ENCODE measurements at regions not wholly inside any gene's neighbourhood (a gene's known extent, or its start where the extent isn't known, plus 50 kb on each side); places are given as distances from the start of the nearest gene placed in this dataset.

GRCh38 chr14:82138431-82138830, 604.8 kb upstream of the SEL1L start:
- DNase-seq (ENCODE audit: low read depth): no peak

- no peak for DNase-seq (ENCODE audit: low read depth)
Measured at GRCh38 chr14:82146846-82147245, 613.2 kb upstream of the SEL1L start.

GRCh38 chr14:82153689-82154088, 620.0 kb upstream of the SEL1L start:
- no peak for DNase-seq (ENCODE audit: low read depth)

GRCh38 chr14:82159624-82160023, 626.0 kb upstream of the SEL1L start:
- no peak for DNase-seq (ENCODE audit: low read depth)

- no peak for DNase-seq (ENCODE audit: low read depth)
Measured at GRCh38 chr14:82180139-82180538, 646.5 kb upstream of the SEL1L start.

- no peak for DNase-seq (ENCODE audit: low read depth)
Measured at GRCh38 chr14:82182646-82183045, 649.0 kb upstream of the SEL1L start.

GRCh38 chr14:82190742-82191141, 657.1 kb upstream of the SEL1L start:
- DNase-seq (ENCODE audit: low read depth): no peak

- no peak for DNase-seq (ENCODE audit: low read depth)
Measured at GRCh38 chr14:82192387-82192786, 658.7 kb upstream of the SEL1L start.

- no peak for DNase-seq (ENCODE audit: low read depth)
Measured at GRCh38 chr14:82223276-82223675, 689.6 kb upstream of the SEL1L start.

- no peak for DNase-seq (ENCODE audit: low read depth)
Measured at GRCh38 chr14:82224610-82225009, 691.0 kb upstream of the SEL1L start.

- DNase-seq (ENCODE audit: low read depth): no peak
Measured at GRCh38 chr14:82230748-82231147, 697.1 kb upstream of the SEL1L start.

GRCh38 chr14:82238649-82239048, 705.0 kb upstream of the SEL1L start:
- no peak for DNase-seq (ENCODE audit: low read depth)

GRCh38 chr14:82239223-82239622, 705.6 kb upstream of the SEL1L start:
- no peak for DNase-seq (ENCODE audit: low read depth)

- no peak for DNase-seq (ENCODE audit: low read depth)
Measured at GRCh38 chr14:82244791-82245190, 711.1 kb upstream of the SEL1L start.

- DNase-seq (ENCODE audit: low read depth): no peak
Measured at GRCh38 chr14:82251494-82251893, 717.8 kb upstream of the SEL1L start.

- no peak for DNase-seq (ENCODE audit: low read depth)
Measured at GRCh38 chr14:82270286-82270685, 736.6 kb upstream of the SEL1L start.

GRCh38 chr14:82298811-82299210, 765.2 kb upstream of the SEL1L start:
- no peak for DNase-seq (ENCODE audit: low read depth)

- DNase-seq (ENCODE audit: low read depth): no peak
Measured at GRCh38 chr14:82309199-82309598, 775.5 kb upstream of the SEL1L start.

- DNase-seq (ENCODE audit: low read depth): no peak
Measured at GRCh38 chr14:82313889-82314288, 780.2 kb upstream of the SEL1L start.

GRCh38 chr14:82328442-82328841, 794.8 kb upstream of the SEL1L start:
- DNase-seq (ENCODE audit: low read depth): no peak

- DNase-seq (ENCODE audit: low read depth): no peak
Measured at GRCh38 chr14:82341261-82341810, 807.7 kb upstream of the SEL1L start.

GRCh38 chr14:82342596-82342995, 808.9 kb upstream of the SEL1L start:
- no peak for DNase-seq (ENCODE audit: low read depth)

- DNase-seq (ENCODE audit: low read depth): no peak
Measured at GRCh38 chr14:82345184-82345583, 811.5 kb upstream of the SEL1L start.

GRCh38 chr14:82354126-82354525, 820.5 kb upstream of the SEL1L start:
- no peak for DNase-seq (ENCODE audit: low read depth)

- no peak for DNase-seq (ENCODE audit: low read depth)
Measured at GRCh38 chr14:82359201-82359600, 825.5 kb upstream of the SEL1L start.

All from GM04503 (cell line).